BLaER1 (cell line): ENCODE measurements at regions not wholly inside any gene's neighbourhood (a gene's known extent, or its start where the extent isn't known, plus 50 kb on each side); places are given as distances from the start of the nearest gene placed in this dataset.

Experiments used
- H3K27ac ChIP-seq: shearing (Covaris generic); formaldehyde crosslinking; 2 replicates; pipeline ENCODE4 v1.8.1; 2022
- H3K27me3 ChIP-seq: shearing (Covaris generic); formaldehyde crosslinking; 2 replicates; pipeline ENCODE4 v1.8.1; 2022
- H3K36me3 ChIP-seq: shearing (Covaris generic); formaldehyde crosslinking; 2 replicates; pipeline ENCODE4 v1.8.1; 2022
- H3K4me1 ChIP-seq: shearing (Covaris generic); formaldehyde crosslinking; 2 replicates; pipeline ENCODE4 v1.8.1; 2022
- H3K4me2 ChIP-seq: shearing (Covaris generic); formaldehyde crosslinking; 2 replicates; pipeline ENCODE4 v1.8.1; 2022
- H3K4me3 ChIP-seq: shearing (Covaris generic); formaldehyde crosslinking; 2 replicates; pipeline ENCODE4 v1.8.1; 2022
- H3K9ac ChIP-seq: shearing (Covaris generic); formaldehyde crosslinking; 2 replicates; pipeline ENCODE4 v1.8.1; 2022
- H3K9me3 ChIP-seq: shearing (Covaris generic); formaldehyde crosslinking; 2 replicates; pipeline ENCODE4 v1.8.1; 2022
- H4K20me1 ChIP-seq: shearing (Covaris generic); formaldehyde crosslinking; 2 replicates; pipeline ENCODE4 v1.8.1; 2022
- Cebpa-rat ChIP-seq: shearing (Covaris generic); IDR thresholded peaks from 2 replicates; pipeline ENCODE4 v1.8.1; 2022

DNA sequence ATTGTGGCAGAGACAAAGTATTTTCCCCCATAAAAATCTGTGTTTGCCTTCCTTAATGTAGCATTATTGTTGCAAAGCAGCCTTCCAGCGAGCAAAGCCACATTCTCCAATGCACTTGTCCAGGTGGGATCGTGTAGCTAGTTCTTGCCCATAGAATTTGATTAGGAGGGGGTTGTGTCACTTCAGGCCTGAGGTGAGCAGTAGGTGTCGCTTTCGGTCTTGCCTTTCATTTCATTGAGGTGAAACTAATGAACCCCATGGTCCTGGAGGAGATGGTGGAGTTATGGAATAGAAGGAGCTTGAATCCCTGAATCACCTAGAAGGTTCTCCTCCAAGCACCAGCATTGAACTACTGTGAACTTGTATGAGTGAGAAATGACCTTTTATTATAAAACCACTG, 318.9 kb upstream of the PBX1 start:
- no peaks in the 10 kb centered on the region for H3K4me1 ChIP-seq
- H3K4me3 ChIP-seq, result no peak overlapping the region
- H3K9ac ChIP-seq, result no peak overlapping the region
- no peaks in the 10 kb centered on the region for H4K20me1 ChIP-seq
- no peak overlapping the region for H3K27ac ChIP-seq
- TF ChIP-seq Cebpa-rat, result no peak
- H3K9me3 ChIP-seq, result no peaks in the 10 kb centered on the region
- no peaks in the 10 kb centered on the region for H3K36me3 ChIP-seq
- H3K27me3 ChIP-seq, result no peaks in the 10 kb centered on the region
- no peak overlapping the region for H3K4me2 ChIP-seq

DNA sequence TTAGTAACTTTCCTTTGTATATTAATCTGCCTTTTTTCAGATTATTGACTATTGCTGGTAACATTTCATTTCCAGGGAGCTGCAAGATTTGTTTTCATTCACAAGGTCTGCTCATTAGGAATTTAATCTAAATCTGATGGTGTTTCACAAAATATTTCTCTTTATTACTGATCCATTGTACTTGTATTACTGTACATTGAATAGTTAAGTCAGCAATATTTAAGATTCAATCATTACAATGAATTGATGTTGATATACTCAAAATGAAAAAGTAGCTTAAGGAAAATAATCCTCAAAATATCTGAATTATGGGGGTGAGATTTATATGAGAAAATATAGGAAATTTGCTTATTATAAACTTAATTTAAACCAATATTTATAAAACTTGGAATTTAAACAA, 308.6 kb upstream of the PBX1 start:
- H3K4me1 ChIP-seq, result no peaks in the 10 kb centered on the region
- H3K9ac ChIP-seq, result no peak overlapping the region
- no peaks in the 10 kb centered on the region for H3K27me3 ChIP-seq
- no peaks in the 10 kb centered on the region for H3K9me3 ChIP-seq
- H3K4me2 ChIP-seq, result no peak overlapping the region
- no peak for TF ChIP-seq Cebpa-rat
- H4K20me1 ChIP-seq, result no peaks in the 10 kb centered on the region
- H3K4me3 ChIP-seq, result no peak overlapping the region
- no peaks in the 10 kb centered on the region for H3K36me3 ChIP-seq
- no peak overlapping the region for H3K27ac ChIP-seq

DNA sequence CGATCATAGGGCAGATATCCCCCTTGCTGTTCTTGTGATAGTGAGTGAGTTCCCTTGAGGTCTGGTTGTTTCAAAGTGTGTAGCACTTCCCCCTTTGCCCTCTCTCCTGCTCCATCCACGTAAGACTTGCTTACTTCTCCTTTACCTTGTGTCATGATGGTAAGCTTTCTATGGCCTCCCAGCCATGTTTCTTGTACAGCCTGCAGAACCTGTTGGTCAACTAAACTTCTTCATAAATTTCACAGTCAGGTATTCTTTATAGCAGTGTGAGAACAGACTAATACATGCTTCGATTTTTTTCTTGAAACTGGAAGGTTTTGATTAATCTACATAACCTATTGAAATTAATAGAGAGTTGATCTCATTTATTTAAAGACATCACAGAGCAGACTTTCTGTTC, 302.5 kb upstream of the PBX1 start:
- no peak for TF ChIP-seq Cebpa-rat
- no peak overlapping the region for H3K4me2 ChIP-seq
- H3K27ac ChIP-seq, result no peak overlapping the region
- H3K27me3 ChIP-seq, result no peaks in the 10 kb centered on the region
- no peaks in the 10 kb centered on the region for H3K9me3 ChIP-seq
- H3K4me3 ChIP-seq, result no peak overlapping the region
- H3K4me1 ChIP-seq, result no peaks in the 10 kb centered on the region
- H4K20me1 ChIP-seq, result no peaks in the 10 kb centered on the region
- no peak overlapping the region for H3K9ac ChIP-seq
- no peaks in the 10 kb centered on the region for H3K36me3 ChIP-seq

DNA sequence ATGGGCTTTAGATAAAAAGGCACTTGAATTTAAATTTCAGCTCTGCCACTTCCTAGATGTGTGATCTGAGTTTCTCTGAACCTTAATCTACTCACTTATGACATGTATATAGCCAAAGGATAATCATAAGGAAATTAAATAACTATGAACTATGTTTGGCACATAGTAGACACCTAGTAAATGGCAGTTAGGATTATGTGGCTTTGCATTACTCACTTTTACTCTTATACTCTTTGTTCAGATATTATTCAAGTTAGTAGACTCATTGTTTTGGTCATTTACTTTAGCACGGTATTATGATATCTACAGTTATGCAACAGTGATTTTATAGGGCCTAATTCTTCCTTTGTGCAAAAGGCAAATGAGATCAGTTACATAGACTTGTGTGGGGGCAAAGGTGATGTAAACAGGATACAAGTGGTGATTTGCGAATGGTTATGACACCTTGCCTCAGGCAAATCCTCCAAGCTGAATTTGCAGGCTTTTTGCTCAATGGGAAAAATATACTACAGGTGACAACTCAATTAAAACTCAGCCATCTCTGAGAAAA, 297.2 kb upstream of the PBX1 start:
- no peak for TF ChIP-seq Cebpa-rat
- no peak overlapping the region for H3K4me3 ChIP-seq
- H3K4me1 ChIP-seq, result no peaks in the 10 kb centered on the region
- H4K20me1 ChIP-seq, result no peaks in the 10 kb centered on the region
- no peaks in the 10 kb centered on the region for H3K9me3 ChIP-seq
- no peaks in the 10 kb centered on the region for H3K36me3 ChIP-seq
- H3K4me2 ChIP-seq, result no peak overlapping the region
- H3K9ac ChIP-seq, result no peak overlapping the region
- H3K27me3 ChIP-seq, result no peaks in the 10 kb centered on the region
- no peak overlapping the region for H3K27ac ChIP-seq

DNA sequence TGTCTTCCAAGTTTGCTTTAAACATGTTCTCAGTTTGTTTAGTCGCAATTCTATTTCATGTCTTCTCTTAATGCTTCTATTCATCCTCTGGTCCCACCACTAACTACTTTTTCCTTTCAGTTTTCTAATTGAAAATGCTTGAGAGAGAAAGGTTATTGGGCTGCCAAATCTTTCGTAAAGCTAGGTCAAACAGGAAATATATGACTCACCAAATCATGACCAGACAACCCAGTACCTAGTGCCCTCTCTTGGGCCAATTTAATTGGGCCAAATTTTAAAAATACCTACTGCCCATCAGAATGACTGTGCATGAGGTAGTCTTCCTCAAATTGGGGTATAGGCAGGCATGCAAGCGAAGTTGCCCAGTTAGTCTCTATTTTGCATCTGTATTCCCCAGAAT, 295.4 kb upstream of the PBX1 start:
- no peak overlapping the region for H3K4me2 ChIP-seq
- no peaks in the 10 kb centered on the region for H3K9me3 ChIP-seq
- no peak overlapping the region for H3K4me3 ChIP-seq
- TF ChIP-seq Cebpa-rat, result no peak
- no peak overlapping the region for H3K9ac ChIP-seq
- H3K4me1 ChIP-seq, result no peaks in the 10 kb centered on the region
- H3K36me3 ChIP-seq, result no peaks in the 10 kb centered on the region
- H3K27ac ChIP-seq, result no peak overlapping the region
- H4K20me1 ChIP-seq, result no peaks in the 10 kb centered on the region
- H3K27me3 ChIP-seq, result no peaks in the 10 kb centered on the region

DNA sequence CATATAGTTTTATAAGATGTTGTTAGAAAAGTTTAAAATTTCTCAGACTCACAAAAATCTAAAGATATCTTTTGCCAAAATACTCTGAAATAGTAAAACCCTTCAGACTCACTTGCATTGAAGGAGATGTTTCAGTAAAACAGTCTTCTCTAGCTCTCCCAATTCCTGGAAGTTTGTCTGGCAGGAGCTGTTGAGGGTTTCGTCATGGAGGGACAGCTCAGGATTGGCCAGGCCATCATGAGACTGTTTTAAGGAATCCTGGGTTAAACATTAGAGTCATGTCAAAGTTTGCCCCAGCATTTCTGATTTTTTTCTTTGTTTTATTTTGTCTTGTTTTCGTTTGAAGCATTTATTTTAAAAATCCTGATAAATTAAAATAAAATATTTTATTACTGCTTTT, 293.8 kb upstream of the PBX1 start:
- Histone ChIP-seq H3K4me2 (no peak overlapping the region), H3K4me1 (no peaks in the 10 kb centered on the region), H3K9me3 (no peaks in the 10 kb centered on the region), H3K27ac (no peak overlapping the region), H3K36me3 (no peaks in the 10 kb centered on the region), H3K4me3 (no peak overlapping the region), H4K20me1 (no peaks in the 10 kb centered on the region), H3K27me3 (no peaks in the 10 kb centered on the region), H3K9ac (no peak overlapping the region)
- TF ChIP-seq Cebpa-rat, result no peak

DNA sequence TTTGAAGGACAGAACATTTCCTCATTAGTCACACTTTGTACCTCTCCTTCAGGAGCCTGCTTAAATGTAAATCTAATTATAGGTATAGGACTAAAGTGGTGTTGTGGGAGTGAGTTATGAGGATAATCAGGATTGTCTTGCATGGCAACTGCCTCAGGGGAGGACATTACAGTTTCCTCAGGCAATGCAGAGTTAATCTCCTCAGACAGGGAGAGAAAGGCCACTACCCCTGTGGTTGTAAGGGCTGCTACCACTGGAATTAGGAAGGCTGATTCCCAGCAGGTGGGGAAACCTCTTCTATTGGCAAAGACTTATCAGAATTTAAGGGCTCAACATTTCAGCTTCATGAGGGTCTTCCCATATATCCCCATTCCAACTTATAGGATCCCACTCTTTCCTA, 286.8 kb upstream of the PBX1 start:
- H3K4me2 ChIP-seq, result no peak overlapping the region
- no peaks in the 10 kb centered on the region for H4K20me1 ChIP-seq
- no peaks in the 10 kb centered on the region for H3K27me3 ChIP-seq
- H3K36me3 ChIP-seq, result no peaks in the 10 kb centered on the region
- no peaks in the 10 kb centered on the region for H3K4me1 ChIP-seq
- H3K27ac ChIP-seq, result no peak overlapping the region
- peaks cover 14% of the 10 kb centered on the region for H3K9me3 ChIP-seq
- H3K4me3 ChIP-seq, result no peak overlapping the region
- no peak overlapping the region for H3K9ac ChIP-seq
- no peak for TF ChIP-seq Cebpa-rat

DNA sequence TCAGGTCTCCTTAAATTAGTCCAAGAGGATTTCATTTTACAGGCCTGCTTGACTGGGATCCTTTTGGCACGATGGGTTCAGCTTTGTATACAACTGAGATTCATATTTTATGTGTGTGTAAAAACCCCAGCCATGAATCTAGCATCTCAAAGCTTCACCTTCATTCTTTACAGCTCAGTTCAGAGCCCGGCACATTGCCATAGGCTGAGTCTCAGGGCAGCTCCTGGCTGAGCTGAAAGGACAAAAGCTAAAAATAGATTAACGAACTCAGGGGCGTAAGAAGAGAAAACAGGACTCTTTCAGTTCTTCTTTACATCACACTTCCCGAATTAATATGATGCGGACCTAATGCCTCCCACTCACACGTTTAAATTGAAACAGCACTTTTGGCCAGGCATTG, 262.8 kb upstream of the PBX1 start:
- no peaks in the 10 kb centered on the region for H3K36me3 ChIP-seq
- H3K9me3 ChIP-seq, result no peaks in the 10 kb centered on the region
- H3K9ac ChIP-seq, result no peak overlapping the region
- TF ChIP-seq Cebpa-rat, result no peak
- no peaks in the 10 kb centered on the region for H3K27me3 ChIP-seq
- no peak overlapping the region for H3K27ac ChIP-seq
- no peaks in the 10 kb centered on the region for H3K4me1 ChIP-seq
- H4K20me1 ChIP-seq, result no peaks in the 10 kb centered on the region
- H3K4me2 ChIP-seq, result no peak overlapping the region
- no peak overlapping the region for H3K4me3 ChIP-seq

DNA sequence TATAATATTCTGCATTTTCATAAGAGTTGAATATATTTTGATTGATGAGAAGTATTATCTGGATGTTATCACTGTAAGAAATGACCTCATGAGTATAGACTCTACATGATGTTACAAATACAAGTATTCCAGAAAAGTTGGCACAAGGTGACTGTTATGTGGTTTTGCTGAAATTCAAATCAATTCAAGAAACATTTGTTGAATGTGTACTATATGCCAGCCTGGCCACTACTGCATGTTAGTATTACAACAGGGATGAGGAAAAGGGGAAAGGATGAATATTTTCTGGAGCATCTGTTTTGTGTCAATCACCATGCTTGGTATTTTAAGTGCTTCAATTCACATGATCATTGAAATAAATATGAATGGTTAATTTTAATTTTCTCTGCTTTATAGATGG, 250.9 kb upstream of the PBX1 start:
- no peak for TF ChIP-seq Cebpa-rat
- H4K20me1 ChIP-seq, result no peaks in the 10 kb centered on the region
- no peak overlapping the region for H3K27ac ChIP-seq
- no peak overlapping the region for H3K4me3 ChIP-seq
- H3K27me3 ChIP-seq, result no peaks in the 10 kb centered on the region
- no peak overlapping the region for H3K4me2 ChIP-seq
- no peaks in the 10 kb centered on the region for H3K9me3 ChIP-seq
- no peak overlapping the region for H3K9ac ChIP-seq
- no peaks in the 10 kb centered on the region for H3K4me1 ChIP-seq
- H3K36me3 ChIP-seq, result no peaks in the 10 kb centered on the region

DNA sequence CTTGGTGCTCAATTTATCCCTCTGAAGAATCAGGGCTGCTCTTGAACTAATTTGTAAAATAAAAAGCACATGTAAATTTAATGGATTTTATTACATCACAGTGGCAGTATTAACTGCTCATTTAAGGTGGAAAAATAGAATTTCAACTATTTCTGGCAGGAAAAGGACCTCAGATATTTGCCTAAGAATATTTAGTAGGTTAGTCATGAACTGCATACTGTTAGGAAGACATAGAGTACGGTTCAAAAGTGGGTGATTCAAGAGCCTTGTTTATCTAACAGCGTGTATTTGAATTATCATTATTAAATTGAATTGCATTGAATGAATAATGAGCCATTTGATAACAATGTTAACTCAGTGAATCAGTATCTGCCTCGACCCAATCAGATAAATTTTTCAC, 248.8 kb upstream of the PBX1 start:
- Histone ChIP-seq H3K4me2 (no peak overlapping the region), H3K9me3 (no peaks in the 10 kb centered on the region)
- no peak for TF ChIP-seq Cebpa-rat

DNA sequence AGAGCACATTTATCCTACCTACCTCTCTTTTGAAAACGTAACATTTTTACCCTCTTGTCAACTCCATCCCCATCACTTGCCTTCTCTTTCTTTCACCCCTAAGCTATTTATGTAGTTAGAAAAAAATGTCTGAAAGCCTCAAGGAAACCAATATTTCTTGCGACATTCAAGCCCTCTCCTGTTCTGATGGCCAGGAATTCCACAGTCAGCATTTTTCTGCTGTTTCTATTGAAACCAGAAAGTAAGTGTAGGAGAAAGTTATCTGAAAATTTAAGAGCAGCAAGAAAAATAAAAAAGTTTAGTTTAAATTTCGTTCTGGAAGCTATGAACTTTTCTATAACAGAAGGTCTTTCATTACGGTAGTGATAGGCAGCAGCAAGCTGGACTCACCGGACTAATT, 247.6 kb upstream of the PBX1 start:
- no peak overlapping the region for H3K27ac ChIP-seq
- no peak overlapping the region for H3K9ac ChIP-seq
- no peaks in the 10 kb centered on the region for H3K9me3 ChIP-seq
- H3K27me3 ChIP-seq, result no peaks in the 10 kb centered on the region
- no peaks in the 10 kb centered on the region for H3K36me3 ChIP-seq
- TF ChIP-seq Cebpa-rat, result no peak
- H3K4me2 ChIP-seq, result no peak overlapping the region
- H3K4me3 ChIP-seq, result no peak overlapping the region
- no peaks in the 10 kb centered on the region for H3K4me1 ChIP-seq
- H4K20me1 ChIP-seq, result no peaks in the 10 kb centered on the region

More for the DNA sequence above, 248.8 kb upstream of the PBX1 start:
- Histone ChIP-seq H4K20me1 (no peaks in the 10 kb centered on the region), H3K36me3 (no peaks in the 10 kb centered on the region), H3K27ac (no peak overlapping the region), H3K4me1 (no peaks in the 10 kb centered on the region), H3K27me3 (no peaks in the 10 kb centered on the region), H3K4me3 (no peak overlapping the region), H3K9ac (no peak overlapping the region)
